ENCODE measurements at regions not wholly inside any gene's neighbourhood (a gene's known extent, or its start where the extent isn't known, plus 50 kb on each side); places are given as distances from the start of the nearest gene placed in this dataset.

- Histone ChIP-seq H3K27me3 (ENCODE audit: insufficient read depth, poor library complexity, severe bottlenecking) (peaks cover 32% of the 10 kb centered on the region), H3K27ac (ENCODE audit: poor library complexity, severe bottlenecking) (no peak overlapping the region), H3K4me3 (ENCODE audit: severe bottlenecking) (no peak overlapping the region), H3K36me3 (ENCODE audit: low read depth) (no peaks in the 10 kb centered on the region), H3K9me3 (ENCODE audit: severe bottlenecking) (no peaks in the 10 kb centered on the region), H3K4me1 (ENCODE audit: insufficient read depth, poor library complexity, severe bottlenecking) (no peaks in the 10 kb centered on the region)
- TF ChIP-seq CTCF (IDR thresholded peaks at IDR 0.05; ENCODE audit: poor library complexity, severe bottlenecking) = no peak
- ATAC-seq (ENCODE audit: low read depth) = no peak
- DNase-seq (ENCODE audit: low spot score) = no peak
Observed at GRCh38 chr6:167674486-167674885, 152.2 kb upstream of the AFDN start.

DNA sequence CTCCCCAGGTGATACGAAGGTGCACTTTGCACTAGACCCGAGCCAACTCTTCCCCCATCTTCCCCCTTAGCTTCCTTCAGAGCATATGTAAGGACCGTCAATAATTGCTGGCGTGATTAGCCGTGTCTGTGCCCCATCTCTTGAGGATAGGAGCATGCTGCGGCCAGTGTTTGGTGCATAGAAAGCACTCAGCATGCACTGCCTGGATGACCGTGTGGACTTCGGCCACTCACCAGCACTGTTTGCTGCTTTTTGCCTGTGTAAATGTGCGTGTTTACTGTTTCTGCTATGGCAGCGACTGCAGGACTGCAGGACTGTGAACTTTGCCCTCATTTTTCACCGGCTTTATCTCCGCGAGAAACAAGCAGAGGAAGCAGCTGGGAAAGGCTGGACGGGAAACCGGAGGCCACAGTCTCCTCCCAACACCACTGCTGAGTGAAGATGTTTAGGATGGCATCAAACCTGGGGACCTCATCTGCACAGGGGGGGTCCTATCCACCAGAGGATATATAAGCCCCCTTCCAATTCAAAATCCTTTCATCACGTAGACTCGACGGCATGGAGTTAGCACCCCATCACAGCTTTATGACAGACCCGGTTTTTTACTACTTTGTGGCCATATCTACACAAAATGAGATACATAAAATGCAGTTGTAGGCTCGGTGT lies 150.6 kb upstream of the AFDN start:
- H3K27ac ChIP-seq (ENCODE audit: poor library complexity, severe bottlenecking) = no peak overlapping the region
- no peak for ATAC-seq (ENCODE audit: low read depth)

GRCh38 chr6:167676666-167677421 lies 149.9 kb upstream of the AFDN start:
- no peak overlapping the region for H3K4me3 ChIP-seq (ENCODE audit: severe bottlenecking)
- H3K36me3 ChIP-seq (ENCODE audit: low read depth) = no peaks in the 10 kb centered on the region
- no peaks in the 10 kb centered on the region for H3K4me1 ChIP-seq (ENCODE audit: insufficient read depth, poor library complexity, severe bottlenecking)
- no peak for ATAC-seq (ENCODE audit: low read depth)
- no peak overlapping the region for H3K27ac ChIP-seq (ENCODE audit: poor library complexity, severe bottlenecking)
- H3K9me3 ChIP-seq (ENCODE audit: severe bottlenecking) = no peaks in the 10 kb centered on the region
- TF ChIP-seq CTCF (IDR thresholded peaks at IDR 0.05; ENCODE audit: poor library complexity, severe bottlenecking) = no peak
- no peak for DNase-seq (ENCODE audit: low spot score)
- peaks cover 37% of the 10 kb centered on the region for H3K27me3 ChIP-seq (ENCODE audit: insufficient read depth, poor library complexity, severe bottlenecking)

More for the DNA sequence above, 150.6 kb upstream of the AFDN start:
- DNase-seq (ENCODE audit: low spot score) = no peak
- Histone ChIP-seq H3K9me3 (ENCODE audit: severe bottlenecking) (no peaks in the 10 kb centered on the region), H3K36me3 (ENCODE audit: low read depth) (no peaks in the 10 kb centered on the region), H3K4me3 (ENCODE audit: severe bottlenecking) (no peak overlapping the region), H3K4me1 (ENCODE audit: insufficient read depth, poor library complexity, severe bottlenecking) (no peaks in the 10 kb centered on the region), H3K27me3 (ENCODE audit: insufficient read depth, poor library complexity, severe bottlenecking) (peaks cover 37% of the 10 kb centered on the region)
- no peak for TF ChIP-seq CTCF (IDR thresholded peaks at IDR 0.05; ENCODE audit: poor library complexity, severe bottlenecking)

DNA sequence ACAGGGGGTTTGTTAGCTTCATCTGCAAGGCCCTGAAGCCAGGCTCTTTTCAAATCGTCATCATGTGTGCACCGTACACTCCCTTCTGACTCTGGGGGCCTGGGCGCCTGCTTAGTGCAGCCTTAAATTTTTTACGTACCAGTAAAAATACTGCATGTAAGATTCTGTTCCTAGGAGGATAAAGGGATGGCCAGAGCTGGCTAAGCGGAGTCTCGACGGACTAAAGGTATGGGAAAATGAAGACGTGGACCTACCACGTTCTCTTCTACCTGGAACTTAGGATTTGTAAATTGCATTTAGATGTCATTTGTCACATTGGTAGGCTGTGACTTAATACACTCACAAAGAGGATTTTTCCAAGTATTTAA lies 149.3 kb upstream of the AFDN start:
- Histone ChIP-seq H3K4me1 (ENCODE audit: insufficient read depth, poor library complexity, severe bottlenecking) (no peaks in the 10 kb centered on the region), H3K4me3 (ENCODE audit: severe bottlenecking) (no peak overlapping the region), H3K27me3 (ENCODE audit: insufficient read depth, poor library complexity, severe bottlenecking) (peaks cover 37% of the 10 kb centered on the region), H3K9me3 (ENCODE audit: severe bottlenecking) (no peaks in the 10 kb centered on the region), H3K27ac (ENCODE audit: poor library complexity, severe bottlenecking) (no peak overlapping the region), H3K36me3 (ENCODE audit: low read depth) (no peaks in the 10 kb centered on the region)
- no peak for ATAC-seq (ENCODE audit: low read depth)
- DNase-seq (ENCODE audit: low spot score) = no peak
- no peak for TF ChIP-seq CTCF (IDR thresholded peaks at IDR 0.05; ENCODE audit: poor library complexity, severe bottlenecking)
